Central memory CD4-positive, alpha-beta T cell (primary cell): ENCODE measurements at regions not wholly inside any gene's neighbourhood (a gene's known extent, or its start where the extent isn't known, plus 50 kb on each side); places are given as distances from the start of the nearest gene placed in this dataset.
"Not testable (repeated sequence)": the region's sequence is repeated elsewhere in the genome, so short reads cannot be mapped to it uniquely, and the experiment has no call there.

Source experiments
- DNase-seq: peaks from one replicate; pipeline ENCODE4 v3.0.0; 2022

DNA sequence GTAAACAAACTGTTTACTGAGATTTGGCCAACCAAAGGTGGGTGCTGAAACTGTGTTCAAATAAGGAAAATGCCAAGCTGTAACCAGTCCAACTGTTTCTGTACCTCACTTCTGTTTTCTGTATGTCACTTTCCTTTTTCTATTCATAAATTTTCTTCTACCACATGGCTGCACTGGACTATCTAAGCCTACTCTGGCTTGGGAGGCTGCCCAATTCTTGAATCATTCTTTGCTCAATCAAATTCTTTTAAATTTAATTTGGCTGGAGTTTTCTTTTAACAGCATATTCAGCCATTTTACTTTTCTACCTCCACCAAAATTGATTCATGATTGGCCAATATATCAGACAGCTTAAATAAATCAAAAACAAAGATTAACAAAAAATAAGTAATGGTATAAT is 1575.5 kb upstream of the SPRY2 start:
- no peak for DNase-seq

DNA sequence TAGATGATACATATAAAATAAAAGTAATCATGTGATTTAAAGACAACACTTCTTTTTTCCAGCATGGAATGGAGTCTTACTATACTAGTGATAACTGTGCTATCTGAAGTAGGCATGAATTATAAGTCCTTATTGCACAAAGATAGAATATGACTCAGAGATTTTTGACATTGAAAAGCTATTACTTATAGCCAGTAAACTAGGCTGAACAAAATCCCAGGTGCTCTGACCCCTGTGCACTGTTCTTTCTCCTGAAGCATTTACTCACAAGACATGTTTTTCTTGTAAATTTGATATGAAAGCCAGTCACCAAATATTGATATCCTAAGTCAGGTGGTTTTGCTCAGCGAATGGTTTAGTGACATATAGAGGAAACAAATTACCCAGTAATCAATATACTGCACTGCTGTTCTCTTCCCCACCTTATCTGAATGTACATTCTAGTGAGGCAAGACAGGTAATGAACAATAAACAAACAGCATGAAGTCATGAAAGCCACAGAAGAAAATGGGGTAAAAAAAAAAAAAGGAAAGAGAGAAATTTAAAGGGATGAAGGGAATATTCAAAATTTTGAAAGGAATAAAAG is 1567.0 kb upstream of the SPRY2 start:
- no peak for DNase-seq

DNA sequence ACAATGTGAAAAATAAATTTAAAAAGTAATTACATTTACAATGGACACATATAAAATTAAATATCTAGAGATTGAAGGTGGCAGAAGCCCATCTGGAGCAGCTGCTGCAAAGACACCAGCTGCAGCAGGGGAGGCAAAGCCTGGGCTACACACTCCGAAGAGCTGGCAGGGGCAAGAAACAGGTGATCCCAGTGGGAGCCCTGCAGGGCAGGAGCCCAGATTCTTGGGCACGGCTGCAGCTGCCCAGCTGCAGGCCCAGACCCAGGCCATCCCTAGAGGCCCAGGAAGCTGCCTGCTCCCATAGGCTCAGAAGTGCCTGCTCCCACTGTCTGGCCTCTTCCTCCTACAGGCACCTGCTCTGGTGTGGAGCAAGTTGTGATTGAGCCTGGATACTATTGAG is 1547.9 kb upstream of the SPRY2 start:
- DNase-seq, result no peak

DNA sequence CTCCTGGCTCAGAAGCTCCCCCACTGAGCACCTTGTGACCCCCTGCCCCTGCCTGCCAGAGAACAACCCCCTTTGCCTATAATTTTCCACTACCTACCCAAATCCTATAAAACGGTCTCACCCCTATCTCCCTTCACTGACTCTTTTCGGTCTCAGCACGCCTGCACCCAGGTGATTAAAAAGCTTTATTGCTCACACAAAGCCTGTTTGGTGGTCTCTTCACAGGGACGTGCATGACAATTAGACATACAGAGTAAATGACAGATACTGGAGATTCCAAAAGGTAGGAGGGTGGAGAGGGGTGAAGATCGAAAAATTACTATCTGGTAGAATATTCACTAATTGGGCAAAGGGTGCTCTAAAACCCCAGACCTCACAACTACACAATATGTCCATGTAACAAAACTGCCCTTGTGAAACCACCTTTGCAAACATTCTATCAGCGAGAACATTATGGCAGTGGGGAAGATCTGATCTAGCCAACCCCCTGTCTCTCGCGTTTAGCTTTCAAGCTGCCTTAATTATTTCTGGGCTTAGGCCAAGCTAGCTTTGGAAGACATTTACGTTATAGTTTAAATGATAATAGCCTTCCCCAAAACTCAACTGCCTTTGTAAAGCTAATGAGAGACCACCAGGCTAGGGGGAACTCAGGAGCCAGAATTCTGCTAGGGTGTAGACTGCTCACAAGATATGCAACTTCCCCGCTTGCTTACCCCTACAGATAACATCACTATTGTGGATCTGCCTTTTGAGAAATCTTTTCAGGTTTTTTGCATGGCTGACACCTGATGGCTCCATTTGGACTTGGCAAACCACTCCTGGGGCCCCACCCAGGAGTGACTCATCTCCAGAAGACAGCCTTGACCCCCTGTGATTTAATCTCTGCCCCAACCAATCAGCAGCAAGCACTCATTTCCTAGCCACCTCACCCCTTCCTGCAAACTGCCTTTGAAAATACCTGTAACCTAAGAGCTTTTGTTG is 1534.0 kb upstream of the SPRY2 start:
- DNase-seq, result no peak

DNA sequence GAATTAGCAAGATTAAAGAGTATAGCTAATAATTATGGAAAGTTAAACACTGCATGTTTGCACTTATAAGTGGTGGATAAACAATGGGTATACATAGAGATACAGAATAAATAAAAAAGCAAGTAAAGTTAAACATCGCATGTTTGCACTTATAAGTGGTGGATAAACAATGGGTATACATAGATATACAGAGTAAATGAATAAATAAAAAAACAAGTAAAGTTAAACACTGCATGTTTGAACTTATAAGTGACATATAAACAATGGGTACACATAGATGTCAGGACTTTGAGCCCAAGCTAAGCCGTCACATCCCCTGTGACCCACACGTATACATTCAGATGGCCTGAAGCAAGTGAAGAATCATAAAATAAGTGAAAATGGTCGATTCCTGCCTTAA is 1533.3 kb upstream of the SPRY2 start:
- no peak for DNase-seq

DNA sequence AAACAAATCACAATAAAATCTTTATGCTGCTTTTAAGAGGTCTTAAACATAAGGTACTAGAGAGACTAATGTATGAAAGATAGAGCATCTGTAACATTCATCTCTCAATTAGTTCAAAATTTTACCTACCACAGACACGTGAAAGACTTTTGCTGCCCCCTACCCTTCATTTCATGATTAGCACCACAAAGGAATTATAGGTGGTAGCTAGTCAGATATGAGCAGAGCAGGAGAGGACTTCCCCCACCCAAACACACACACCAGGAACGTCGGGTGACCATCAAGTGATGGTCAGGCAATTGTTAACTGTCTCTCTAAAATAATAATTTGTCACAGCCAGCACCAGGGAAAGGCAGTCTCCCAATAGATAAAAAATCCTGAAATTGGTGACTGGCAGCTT is 1531.7 kb upstream of the SPRY2 start:
- no peak for DNase-seq

DNA sequence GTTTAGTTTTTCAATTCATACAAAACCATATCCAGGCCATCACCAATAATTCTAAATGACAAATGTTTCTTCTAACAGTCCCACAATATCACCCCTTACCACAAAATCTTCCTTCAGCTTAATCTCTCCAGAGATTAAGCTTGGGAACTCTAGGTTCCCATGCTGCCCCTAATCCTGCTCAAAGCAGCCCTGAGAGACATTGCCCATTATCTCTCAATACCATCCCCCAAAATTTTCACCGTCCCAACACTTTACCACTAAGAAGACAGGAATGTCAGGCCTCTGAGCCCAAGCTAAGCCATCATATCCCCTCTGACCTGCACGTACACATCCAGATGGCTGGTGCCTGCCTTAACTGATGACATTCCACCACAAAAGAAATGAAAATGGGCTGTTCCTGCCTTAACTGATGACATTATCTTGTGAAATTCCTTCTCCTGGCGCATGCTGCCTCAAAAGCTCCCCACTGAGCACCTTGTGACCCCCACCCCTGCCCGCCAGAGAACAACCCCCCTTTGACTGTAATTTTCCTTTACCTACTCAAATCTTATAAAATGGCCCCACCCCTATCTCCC is 1530.9 kb upstream of the SPRY2 start:
- not testable (repeated sequence) for DNase-seq

DNA sequence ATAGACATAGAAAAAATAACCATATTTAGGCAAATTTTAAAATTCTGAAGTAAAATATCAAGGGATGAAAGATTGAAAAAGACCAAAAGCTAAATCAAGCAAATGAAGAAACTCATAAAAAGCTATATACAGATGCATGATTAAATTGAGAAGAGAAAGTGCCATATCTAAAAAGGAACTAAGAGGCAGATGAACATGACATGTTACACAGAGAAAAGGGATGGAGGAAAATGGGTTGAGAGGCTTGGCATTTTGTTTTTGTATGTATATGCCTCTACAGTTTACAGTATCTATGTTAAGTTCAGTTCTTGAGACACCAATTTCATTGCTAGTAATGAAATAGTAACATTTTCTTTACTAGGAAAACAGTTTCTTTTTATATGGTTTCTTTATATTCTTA is 1507.4 kb upstream of the SPRY2 start:
- DNase-seq, result no peak

DNA sequence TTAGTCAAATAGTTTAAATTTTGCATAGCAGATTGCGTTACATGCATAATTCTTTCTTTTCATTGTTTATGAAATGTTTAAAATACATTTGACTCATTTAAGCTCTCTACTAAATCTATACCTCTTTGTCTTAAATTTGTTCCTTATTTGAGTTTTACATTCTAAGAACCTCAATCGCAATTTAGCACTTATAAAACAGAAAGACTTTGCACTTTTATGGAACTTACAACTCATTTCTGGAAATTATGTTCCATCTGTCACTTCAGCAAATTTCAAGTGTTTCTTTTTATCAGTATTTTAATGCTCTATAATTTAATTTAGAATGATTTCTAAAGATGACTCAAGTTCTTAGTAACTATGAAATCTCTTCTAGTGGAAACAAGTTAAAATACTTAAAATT is 1505.8 kb upstream of the SPRY2 start:
- no peak for DNase-seq

DNA sequence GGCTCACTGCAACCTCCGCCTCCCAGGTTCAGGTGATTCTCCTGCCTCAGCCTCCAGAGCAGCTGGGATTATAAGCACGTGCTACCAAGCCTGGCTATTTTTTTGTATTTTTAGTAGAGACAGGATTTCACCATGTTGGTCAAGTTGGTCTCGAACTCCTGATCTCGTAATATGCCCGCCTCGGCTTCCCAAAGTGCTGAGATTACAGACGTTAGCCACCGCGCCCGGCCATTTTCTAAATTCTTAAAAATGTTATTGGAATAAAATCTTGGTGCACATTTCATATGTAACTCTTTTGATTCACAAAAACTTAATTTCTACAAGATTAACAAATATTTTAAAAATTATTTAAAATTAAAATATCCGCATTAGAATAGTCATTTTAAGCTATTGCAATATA is 1480.3 kb upstream of the SPRY2 start:
- DNase-seq, result no peak

DNA sequence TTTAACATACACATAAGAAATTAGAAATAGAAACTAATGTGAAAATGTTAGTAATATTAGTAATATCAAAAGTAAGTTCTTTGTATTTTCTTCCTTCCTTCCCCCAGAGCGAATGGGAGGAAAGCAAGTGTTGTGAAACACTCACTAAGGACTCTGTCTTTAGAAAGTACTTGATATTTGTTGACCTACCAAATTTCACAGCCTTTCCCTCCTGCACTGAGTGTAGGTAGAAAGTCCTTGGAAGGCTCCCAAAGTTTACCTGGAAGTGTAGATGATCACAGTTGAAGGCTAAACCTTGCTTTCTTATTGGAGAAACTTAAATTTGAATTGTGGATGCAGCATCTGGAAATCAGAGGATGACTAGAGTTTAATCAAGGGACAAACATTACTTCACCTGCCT is 1459.5 kb upstream of the SPRY2 start:
- DNase-seq, result no peak

DNA sequence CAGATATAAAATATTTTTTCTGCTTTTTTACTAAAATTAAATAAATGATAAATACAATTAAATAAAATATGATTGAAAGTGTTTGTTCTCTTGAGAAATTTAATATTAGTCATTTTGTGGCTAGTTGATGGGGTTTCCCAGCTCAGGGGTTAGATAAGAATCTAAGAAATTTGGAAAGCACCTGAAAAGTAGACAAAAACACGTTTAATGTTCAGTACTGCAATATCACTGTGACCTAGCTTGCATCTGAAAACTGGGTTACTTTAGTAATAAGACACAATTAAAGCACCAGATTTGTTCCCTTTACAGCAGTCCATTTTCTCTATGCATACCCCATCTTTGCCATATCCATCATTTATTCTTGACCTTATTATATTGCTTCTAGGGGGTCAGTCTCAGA is 1454.8 kb upstream of the SPRY2 start:
- no peak for DNase-seq

DNA sequence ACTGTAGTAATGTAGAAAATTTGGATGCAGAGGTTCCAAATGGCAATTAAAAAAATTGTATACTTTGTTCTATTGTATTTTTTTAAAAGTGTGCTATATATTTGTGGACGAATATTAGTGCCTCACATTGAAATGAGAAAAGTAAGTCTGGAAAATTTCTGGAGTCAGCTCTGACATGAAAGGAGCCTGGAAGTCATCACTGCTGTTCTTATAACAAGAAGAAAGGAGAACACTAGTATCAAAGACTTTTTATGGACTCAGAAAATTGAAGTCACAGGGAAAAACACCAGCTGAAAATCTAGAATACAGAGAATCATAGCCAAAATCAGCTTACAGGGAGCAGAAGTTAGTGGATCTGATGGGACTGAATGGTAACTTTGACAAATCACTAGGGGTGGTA is 1450.7 kb upstream of the SPRY2 start:
- DNase-seq, result no peak

DNA sequence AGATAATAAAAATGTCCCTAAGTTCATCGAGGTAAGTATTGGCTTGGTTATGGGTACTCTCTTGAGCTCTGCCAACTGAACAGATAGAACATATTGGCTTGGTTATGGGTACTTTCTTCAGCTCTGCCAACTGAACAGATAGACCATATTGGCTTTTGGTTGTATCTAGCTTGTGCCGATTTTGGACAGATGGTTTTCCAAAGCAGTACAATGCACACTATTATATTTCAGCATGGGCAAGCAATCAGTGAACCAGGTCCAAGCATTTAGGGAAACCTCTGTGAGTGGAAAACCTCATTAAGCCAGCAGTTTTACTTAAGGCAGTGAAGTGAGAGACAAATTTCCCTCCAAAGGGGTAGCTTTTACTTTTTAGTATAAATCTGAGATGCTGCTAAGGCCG is 1440.5 kb upstream of the SPRY2 start:
- DNase-seq, result no peak

DNA sequence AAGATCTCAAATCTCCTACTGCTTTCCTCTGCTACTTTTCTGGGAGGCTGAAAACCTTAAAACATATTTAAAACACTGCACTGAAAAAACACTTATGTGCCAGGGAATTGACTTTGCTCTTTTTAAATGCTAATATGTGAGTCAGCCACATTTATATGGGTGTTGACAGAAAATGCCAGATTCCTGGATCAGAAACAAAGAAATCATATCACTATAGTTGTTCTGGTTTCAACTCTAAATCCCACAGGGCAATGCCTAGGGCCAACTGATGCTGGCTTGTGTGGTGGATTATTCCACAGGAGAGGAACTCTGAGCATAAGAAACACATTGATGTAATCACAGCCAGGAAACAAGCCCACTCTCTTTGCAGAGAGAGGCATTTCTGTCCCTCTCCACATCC is 1439.0 kb upstream of the SPRY2 start:
- no peak for DNase-seq

DNA sequence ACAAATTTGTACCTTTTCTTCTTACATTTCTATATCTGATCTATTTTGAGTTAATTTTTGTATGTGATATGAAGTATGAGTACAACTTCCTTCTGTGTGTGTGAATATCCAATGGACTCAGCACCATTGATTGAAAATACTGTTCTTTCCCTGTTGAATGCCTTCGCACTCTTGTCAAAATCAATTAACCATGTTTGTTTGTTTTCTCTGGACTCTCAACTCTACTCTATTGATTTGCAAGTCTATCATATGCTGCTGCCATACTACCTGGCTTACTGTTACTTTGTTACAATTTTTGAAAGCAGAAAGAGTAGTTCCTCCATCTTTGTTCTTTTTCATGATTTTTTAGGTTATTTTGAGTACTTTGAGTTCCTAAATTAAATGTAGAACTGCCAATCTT is 1437.4 kb upstream of the SPRY2 start:
- DNase-seq, result no peak

DNA sequence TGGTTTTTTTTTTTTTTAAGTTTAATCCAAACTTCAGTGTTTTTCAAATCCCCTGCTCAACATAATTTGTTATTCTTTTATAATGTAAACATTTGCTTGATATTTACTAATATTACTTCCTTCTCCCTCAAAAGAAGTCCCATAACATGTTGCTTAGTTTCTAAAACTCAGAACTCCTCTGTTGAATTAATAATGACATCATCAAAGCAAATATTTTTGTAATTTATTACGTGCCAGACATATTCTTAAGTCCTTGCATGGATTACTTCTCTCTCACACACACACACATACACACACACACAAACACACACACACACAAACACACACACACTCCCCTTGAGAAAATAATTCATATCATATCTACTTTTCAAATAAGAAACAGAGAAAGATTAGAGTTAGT is 1432.3 kb upstream of the SPRY2 start:
- DNase-seq, result no peak

DNA sequence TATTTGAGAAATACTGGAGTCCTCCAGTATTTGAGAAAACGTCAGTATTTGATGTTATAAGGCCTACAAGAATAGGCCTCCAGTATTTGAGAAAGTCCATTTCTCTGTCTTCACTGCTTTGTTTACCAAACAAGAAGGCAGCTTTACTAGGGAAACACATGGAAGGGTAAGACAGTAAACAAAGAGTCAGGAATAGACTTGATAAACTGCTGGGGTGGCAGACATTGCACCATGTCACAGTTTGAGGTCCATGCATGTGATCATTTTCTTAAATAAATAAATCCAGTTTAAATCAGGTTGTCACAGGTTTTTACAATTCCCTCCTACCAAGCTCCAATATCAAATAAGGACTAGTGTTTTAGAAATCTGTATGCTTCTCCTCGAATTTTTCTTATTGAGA is 1431.0 kb upstream of the SPRY2 start:
- DNase-seq, result no peak

DNA sequence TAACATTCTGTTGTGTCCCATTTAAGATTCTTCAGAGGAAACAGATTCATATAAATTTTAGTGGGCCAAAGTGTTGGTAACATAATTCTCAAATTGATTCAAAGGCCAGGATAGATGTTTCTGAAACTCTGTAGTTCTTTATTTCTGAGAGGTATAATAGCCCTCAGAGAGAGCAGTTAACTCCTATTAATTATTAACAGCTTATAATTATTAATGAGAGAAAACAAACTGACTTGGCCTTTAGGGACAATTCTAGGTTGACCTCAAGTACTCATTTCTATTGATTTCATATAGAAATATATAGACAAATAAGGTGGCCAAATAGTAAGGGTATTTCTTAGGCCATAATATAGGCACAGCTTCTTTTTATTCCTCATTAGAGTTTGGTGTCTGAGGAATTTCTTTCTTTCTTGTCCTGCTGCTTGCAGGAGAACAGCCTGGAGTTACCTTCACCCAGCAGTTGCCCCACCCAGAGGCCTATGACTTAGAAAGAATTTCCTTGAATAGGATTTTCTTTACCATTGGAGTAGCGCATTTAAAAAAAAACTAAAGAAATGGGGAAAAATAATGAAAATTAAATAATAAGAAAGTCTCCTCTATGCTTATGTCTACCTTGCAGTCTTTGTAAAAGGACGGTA is 1430.1 kb upstream of the SPRY2 start:
- no peak for DNase-seq

DNA sequence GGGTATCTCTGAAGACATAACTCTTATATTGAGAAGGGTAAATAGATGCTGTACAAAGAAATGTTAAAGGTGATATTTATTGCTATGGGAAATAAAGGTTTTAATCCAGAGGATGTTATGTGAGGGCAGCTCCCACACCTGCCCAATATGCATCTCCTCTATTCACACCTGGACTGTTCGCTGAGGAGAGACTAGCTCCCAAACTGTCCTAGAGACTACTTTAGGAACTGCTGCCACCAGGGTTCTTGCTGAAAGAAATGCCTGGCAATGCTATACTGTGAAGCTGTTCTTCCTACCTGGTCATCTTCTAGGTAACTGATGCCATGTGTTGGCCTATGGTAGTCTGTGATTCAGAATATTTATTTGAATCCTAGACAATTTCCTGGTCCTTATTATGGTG is 1421.5 kb upstream of the SPRY2 start:
- no peak for DNase-seq

DNA sequence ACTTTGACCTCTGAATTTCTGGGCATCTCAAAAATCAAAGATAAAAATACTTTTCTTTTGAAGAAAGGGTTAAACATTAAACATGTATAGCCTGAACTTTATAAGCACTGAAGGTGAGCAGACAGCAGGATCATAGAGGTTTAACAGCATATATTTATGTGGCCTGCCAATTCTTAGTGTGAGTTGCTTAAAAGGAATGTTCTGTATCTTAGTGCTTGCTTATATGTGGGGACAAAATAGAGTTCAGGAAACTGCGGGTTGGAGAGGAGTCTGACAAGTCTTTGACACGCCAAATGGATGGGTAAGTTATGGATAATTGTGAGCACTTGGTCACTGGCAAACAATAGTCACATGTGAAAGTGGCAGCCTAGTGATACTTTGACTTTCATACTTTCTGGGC is 1419.4 kb upstream of the SPRY2 start:
- no peak for DNase-seq

DNA sequence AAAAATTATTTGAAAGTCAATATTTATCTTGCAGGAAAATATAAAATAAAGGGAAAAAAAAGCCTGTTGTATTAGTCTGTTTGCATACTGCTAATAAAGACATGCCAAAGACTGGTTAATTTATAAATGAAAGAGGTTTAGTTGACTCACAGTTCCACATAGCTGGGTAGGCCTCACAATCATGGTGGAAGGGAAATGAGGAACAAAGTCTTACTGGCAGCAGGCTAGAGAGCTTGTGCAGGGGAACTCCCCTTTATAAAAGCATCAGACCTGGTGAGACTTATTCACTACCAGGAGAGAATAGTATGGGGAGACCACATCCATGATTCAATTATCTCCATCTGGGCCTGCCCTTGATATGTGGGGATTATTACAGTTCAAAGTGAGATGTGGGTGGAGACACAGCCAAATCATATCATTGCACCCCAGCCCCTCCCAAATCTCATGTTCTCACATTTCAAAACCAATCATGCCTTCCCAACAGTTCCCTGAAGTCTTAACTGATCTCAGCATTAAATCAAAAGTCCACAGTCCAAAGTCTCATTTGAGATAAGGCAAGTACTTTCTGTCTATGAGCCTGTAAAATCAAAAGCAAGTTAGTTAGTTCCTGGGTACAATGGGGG is 1416.5 kb upstream of the SPRY2 start:
- no peak for DNase-seq

DNA sequence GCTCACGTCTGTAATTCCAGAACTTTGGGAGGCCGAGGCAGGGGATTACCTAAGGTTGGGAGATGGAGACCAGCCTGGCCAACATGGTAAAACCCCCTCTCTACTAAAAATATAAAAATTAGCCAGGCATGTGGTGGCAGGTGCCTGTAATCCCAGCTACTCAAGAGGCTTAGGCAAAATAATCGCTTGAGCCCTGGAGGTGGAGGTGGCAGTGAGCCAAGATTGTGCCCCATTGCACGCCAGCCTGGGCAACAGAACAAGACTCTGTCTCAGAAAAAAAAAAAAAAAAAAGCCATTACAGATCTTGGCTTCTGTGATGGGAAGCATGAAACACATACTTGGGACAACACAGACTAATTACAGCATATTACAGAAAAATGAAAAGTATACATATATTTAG is 1404.5 kb upstream of the SPRY2 start:
- DNase-seq, result no peak
